ENCODE measurements at regions not wholly inside any gene's neighbourhood (a gene's known extent, or its start where the extent isn't known, plus 50 kb on each side); places are given as distances from the start of the nearest gene placed in this dataset.
A peak's percentile ranks its signal among the peaks of the same experiment; 100 is the strongest.
"Not testable (repeated sequence)": the region's sequence is repeated elsewhere in the genome, so short reads cannot be mapped to it uniquely, and the experiment has no call there.

- DNase-seq, result no peak
Measured at GRCh38 chr2:8554296-8554806, 127.5 kb upstream of the ID2 start.

DNA sequence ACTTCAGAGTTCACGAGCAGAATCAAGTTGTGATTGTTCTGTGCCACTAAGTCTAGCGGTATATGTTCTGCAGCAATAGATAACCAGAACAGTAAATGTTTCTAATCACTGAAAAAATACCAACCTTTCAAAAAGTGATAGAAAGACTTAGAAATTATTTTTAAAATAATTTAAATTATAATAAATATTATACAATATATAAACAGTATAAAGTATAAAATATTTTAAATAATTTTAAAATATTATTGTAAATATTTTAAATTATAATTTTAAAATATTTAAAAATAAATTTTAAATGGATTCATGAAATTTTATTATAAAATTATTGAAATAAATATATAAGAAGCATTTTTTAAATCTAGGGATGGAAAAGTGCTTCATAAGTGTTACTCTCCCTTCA is 126.3 kb upstream of the ID2 start:
- DNase-seq, result no peak

DNA sequence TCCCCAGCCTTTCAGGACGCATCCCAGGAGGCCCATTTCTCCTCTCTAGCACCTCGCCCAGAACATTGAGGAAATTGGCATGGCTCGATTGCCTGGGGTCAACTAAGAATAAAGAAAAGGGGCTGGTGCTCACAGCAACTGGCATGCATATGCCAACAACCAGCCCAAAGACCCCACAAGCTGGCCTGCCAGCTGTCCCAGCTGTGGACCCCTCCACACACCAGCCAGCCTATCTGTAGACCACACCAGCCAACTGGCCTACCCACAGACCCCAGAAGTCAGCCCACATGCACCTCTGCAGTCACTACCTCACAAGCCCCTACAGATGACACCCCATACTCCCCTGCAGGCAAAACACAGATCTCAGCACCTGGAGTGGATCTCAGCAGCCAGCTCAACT is 123.8 kb upstream of the ID2 start:
- DNase-seq, result no peak

- no peak for DNase-seq
Measured at GRCh38 chr2:8558956-8559355, 122.9 kb upstream of the ID2 start.

DNA sequence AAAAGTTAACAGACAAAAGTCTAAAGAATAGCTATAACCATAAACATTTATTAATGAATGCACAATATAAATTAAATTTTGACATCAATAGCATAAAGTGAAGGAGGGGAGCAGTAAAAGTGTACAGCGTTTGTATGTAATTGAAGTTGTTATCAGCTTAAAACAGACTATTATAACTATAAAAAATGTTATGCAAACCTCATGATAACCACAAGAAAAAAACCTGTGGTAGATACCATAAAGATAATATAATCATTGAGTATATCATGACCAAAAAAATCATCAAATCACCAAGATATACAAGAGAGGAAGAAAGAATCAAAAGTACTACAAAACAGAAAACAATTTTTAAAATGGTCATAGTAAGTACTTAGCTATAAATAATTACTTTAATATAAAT is 122.1 kb upstream of the ID2 start:
- DNase-seq, result no peak

DNA sequence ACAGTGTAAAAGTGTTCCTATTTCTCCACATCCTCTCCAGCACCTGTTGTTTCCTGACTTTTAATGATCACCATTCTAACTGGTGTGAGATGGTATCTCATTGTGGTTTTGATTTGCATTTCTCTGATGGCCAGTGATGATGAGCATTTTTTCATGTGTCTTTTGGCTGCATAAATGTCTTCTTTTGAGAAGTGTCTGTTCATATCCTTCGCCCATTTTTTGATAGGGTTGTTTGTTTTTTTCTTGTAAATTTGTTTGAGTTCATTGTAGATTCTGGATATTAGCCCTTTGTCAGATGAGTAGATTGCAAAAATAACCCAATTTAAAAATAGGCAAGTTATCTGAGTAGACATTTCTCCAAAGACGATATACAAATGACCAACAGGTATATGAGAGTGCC is 120.2 kb upstream of the ID2 start:
- DNase-seq, result not testable (repeated sequence)

DNA sequence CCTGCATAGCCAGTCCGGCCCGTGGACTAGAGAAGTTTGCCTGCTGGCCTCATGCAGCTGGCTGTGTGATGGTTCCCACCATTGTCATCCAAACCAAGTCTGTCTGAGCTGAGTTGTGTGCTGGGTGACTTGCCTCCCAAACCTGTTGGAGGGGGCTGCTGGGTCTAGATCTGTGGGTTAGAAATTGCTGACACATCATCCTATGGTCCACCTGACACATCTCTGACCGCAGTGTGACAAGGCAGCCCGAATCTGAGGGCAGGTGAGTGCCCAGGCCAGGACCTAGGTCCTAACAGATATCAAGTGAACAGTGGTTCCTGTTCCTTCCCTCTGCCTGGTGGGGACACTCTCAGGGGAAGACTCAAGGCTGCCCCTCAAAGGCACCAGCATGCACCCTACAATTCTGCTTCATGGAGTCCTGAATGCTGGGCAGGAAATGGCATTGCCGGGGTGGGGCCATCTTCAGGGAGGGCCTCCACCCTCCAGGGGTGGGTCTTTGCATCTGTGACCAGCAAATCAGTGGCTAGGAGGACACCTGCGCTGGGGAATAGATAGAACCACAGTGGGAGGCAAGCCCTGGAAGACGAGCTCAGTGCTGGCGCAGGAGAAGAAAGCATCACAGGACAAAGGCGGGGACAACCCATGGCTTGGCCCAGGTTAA is 117.9 kb upstream of the ID2 start:
- no peak for DNase-seq

- no peak for DNase-seq
Measured at GRCh38 chr2:8564475-8564874, 117.4 kb upstream of the ID2 start.

- DNase-seq, result no peak
Measured at GRCh38 chr2:8565399-8566154, 116.3 kb upstream of the ID2 start.

DNA sequence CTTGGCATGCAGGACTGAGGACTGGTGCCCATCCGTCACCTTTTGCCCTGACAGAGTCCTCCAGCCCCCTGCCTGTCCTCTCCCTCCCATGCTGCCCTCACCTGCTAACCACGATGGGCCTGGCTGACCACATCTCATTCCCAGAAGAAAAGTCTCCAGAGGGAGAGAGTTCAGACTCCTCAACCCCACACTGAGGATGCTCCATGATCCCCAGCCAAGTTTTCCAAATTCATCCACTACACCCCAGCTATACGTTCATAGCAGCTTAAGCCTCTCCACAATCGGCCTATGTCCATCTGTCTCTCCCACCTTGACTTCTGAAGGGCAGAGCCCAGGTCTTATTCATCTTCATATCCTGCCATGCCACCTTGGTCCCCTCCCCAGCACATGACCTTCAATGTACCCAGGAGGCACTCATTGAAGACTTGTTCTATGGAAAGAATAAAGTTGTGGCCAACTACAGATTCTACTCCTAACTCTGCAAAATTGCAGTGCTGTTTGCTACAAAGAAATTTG is 115.6 kb upstream of the ID2 start:
- no peak for DNase-seq

DNA sequence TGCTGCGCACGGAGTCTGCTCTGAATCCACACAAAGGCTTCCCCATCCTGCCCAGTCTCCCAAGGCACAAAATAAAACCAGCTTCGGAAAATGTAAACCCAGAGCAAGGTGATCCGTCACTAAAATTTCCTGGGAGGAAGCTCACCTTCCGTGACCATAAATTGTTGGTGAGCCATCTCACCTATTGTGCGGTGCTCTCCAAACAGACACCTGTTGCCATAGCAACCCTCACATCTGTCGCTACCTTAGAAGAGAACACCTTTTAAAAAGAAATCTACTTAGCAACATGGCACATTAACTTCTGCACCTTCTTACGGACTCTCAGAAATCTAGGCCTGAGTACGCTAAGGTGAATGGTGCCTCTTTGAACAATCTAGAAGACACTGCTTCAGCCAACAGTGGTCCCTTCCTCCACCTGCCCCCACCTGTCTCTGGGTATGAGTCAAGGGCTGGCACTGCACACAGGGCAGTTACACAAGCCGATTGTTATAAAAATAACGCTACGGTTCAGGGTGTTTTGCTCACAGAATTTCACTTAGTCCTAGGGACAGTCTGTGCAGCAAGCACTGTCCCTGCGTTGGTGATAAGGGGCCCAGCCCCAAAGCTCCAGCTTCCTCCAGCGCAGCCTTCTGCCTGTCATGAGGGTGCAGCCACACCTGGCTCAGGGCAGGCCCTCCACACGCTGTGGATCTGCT is 114.9 kb upstream of the ID2 start:
- DNase-seq, result peak; percentile 74

DNA sequence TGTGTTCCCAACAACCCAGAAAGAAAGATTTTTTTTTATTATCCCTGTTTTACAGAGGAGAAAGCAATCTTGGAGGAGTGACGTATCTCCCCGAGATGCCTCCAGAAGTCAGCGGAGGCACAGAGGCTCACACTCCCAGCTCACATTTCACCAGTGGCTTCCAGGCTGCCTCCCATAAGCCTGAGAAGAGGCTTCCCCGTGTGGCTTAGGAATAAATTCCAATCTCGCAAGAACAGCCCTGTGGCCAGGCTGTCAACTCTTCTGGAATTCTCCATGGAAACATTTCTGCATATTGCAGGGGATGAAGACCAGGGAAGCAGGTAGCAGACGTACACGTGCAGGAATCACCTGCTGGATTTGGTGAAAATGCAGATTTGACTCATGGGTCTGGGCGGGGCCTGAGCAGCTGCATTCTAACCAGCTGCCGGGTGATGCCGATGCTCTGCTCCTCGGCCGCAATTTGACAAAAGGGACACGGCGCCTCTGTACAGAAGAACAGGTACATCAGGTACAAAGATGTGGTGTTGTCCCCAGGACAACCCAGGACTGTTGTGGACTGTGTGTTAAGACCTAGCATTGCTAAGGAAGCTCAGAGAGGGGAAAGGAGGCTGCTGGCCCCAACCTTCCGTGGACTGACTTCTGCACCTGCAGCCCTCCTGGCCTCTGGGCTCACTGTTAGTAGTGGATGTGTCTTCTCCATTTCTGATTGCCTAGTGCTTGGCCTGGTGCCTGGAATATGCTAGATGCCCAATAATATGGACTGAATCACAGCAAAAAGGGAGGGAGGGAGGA is 114.2 kb upstream of the ID2 start:
- peak; percentile 53 for DNase-seq

DNA sequence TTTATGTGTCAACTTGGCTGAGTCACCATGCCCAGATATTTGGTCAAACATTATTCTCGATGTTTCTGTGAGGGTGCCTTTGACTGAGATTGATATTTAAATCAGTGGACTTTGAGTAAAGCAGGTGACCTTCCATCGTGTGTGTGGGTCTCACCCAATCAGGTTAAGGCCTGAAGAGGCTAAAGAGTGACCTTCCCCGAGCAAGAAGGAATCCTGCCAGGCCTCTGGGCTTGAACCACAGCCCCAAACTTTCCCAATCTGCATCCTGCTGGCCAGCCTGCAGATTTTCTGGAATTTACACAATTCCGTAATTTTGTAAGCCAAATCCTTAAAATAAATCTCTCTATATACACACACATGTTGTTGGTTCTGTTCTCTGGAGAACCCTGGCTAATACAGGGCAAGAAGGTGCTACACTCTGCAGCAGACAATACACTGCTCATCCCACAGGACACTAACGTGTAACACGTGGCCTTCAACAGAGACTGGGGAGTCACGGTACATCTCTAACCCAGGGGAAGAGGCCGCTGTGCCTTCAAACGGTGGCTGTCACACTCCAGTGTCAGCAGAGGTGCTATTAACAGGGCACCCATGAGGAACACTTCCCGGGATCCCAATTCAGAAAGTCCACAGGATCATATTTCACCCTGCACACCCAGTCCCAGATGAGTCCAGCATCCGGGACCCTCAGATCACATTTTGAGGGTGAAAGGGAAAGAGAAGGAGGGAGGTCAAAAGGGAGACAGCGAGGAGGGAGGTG is 113.1 kb upstream of the ID2 start:
- DNase-seq, result no peak

GRCh38 chr2:8569332-8569930 is 112.4 kb upstream of the ID2 start:
- no peak for DNase-seq

GRCh38 chr2:8570637-8571036 is 111.2 kb upstream of the ID2 start:
- DNase-seq, result no peak

DNA sequence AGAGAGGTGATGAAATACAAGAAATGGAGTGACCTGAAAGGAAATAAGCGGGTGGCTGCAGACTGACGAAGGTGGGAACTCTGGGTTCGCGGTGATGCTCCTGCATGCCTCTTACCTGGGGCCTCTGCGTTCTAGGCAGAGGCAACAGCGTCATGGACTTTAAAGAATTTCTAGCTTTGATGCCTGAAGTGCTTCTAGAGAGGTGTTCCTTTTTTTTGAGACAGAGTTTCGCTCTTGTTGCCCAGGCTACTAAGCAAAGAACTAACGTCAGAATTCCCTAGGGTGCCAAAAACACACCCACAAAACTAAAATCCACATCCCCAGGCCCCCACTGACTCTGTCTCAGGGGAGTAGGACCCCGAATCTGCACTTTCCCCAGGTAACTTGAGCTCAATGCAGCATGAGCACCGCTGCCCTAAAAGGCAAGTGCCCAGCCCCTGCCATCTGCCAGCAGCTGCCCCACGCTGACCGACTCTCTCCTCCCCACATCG is 110.5 kb upstream of the ID2 start:
- DNase-seq, result no peak

GRCh38 chr2:8571792-8572499 is 109.9 kb upstream of the ID2 start:
- DNase-seq, result peak; percentile 43

DNA sequence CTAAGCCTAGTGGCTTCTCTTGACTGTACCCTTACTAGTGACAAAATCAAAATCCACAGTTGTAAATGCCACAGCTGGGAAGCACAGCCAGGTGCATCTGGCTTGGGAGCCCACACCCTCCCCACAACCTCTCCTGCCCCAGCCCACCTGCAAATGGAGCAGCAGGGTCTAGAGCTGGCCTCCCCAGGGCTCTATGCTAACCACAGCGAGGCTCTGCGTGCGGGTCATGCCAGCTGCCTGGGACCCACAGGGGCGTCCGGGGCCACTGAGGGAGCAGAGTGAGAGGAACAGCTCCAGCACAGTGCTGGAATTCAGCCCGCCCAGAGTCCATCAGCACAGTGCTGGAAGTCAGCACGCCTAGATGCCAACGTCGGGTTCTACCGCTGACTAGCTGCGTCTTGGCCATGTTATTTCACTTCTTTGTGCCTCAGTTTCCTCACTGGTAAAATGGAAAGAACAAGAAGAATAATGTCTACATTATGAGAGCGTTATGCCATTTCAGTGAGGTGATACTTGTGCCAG is 109.1 kb upstream of the ID2 start:
- DNase-seq, result no peak

GRCh38 chr2:8573234-8573941 is 108.5 kb upstream of the ID2 start:
- peak; percentile 53 for DNase-seq

DNA sequence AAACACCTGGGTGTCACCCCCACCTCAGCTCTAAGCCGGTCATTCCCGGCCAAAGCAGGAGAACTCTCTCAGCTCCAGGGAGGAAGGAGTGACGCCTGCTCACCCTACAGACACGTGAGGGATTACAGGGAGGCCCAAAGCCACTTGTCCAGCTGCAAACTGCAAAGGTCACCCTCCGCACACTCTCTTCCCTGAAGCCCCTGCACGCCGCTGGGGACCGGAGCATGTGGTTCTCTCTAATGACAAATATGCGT is 108.0 kb upstream of the ID2 start:
- DNase-seq, result no peak
